GM23248 (cell line): ENCODE measurements at regions not wholly inside any gene's neighbourhood (a gene's known extent, or its start where the extent isn't known, plus 50 kb on each side); places are given as distances from the start of the nearest gene placed in this dataset.

Experiments
- EZH2 ChIP-seq: fragments of 200-600 bp; sonication (generic); IDR thresholded peaks from 2 replicates; pipeline ENCODE4 v1.6.1; 2018; ENCODE audit warnings: antibody characterized with exemption, mild to moderate bottlenecking; ENCODE audit not compliant: insufficient read depth, poor library complexity, severe bottlenecking
- EZH2phosphoT487 ChIP-seq: fragments of 200-600 bp; sonication (generic); IDR thresholded peaks from 2 replicates; pipeline ENCODE4 v1.6.1; 2018; ENCODE audit warnings: antibody characterized with exemption, moderate library complexity, mild to moderate bottlenecking, low read depth; ENCODE audit not compliant: insufficient read depth

DNA sequence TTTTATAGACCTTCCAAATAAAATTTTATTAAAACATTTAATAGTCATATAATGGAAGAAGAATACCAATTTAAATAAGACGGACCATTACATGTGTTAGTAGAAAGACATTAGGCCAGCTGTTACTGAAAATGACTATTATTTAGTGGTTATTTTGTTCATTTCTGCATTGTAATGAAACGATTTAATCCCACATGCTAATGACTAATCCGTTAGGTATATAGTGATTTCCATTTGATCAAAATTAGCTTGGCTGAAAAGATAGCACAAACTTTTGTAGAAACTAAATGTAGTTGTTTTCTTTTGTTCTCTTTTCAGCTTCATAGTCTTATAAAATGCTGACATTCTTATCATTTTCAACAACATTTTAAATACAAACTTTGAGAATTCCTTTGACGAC, 556.1 kb upstream of the TENM3 start:
- TF ChIP-seq EZH2phosphoT487, result no peak
- TF ChIP-seq EZH2, result no peak
